Ascending aorta (tissue), 2 donors: ENCODE measurements at regions not wholly inside any gene's neighbourhood (a gene's known extent, or its start where the extent isn't known, plus 50 kb on each side); places are given as distances from the start of the nearest gene placed in this dataset.

ENCODE experiments used
- DNase-seq, 2 donors: peaks; one replicate each; pipeline ENCODE4 v3.0.0-alpha.2; 2019; ENCODE audit warnings: low spot score in 2 of 2
- H3K27ac ChIP-seq, 2 donors: fragments of 200-600 bp; sonication (generic); one replicate each; pipeline ENCODE4 v1.5.1; 2016 to 2017; ENCODE audit warnings: mild to moderate bottlenecking in 1 of 2
- H3K27me3 ChIP-seq: fragments of 200-600 bp; sonication (generic); one replicate; pipeline ENCODE4 v1.5.1; 2017
- H3K36me3 ChIP-seq, 2 donors: fragments of 200-600 bp; sonication (generic); one replicate each; pipeline ENCODE4 v1.5.1; 2016
- H3K4me1 ChIP-seq, 2 donors: fragments of 200-600 bp; sonication (generic); one replicate each; pipeline ENCODE4 v1.5.1; 2016 to 2017; ENCODE audit warnings: mild to moderate bottlenecking in 1 of 2
- H3K4me3 ChIP-seq, 2 donors: fragments of 200-600 bp; sonication (generic); one replicate each; pipeline ENCODE4 v1.5.1; 2016 to 2017; ENCODE audit warnings: mild to moderate bottlenecking in 1 of 2
- H3K9me3 ChIP-seq, 2 donors: fragments of 200-600 bp; sonication (generic); one replicate each; pipeline ENCODE4 v1.5.1; 2016
- CTCF ChIP-seq, 3 experiments: fragments of 200-600 bp in 2 of 3; fragments of 450-650 bp in 1 of 3; sonication (generic) in 2 of 3; IDR thresholded peaks; one replicate each; pipeline ENCODE4 v1.5.1; 2016 to 2019; ENCODE audit warnings: antibody characterized with exemption in 3 of 3, mild to moderate bottlenecking in 1 of 3, moderate library complexity in 1 of 3
- intact Hi-C: fragments of 100-400 bp; cut with DNase I; formaldehyde crosslinking; loops from one replicate; pipeline ENCODE4 v1.15.1; 2023

GRCh38 chr18:6558446-6559156 lies 143.9 kb upstream of the L3MBTL4 start:
- Histone ChIP-seq H3K4me1 (no peaks in the 10 kb centered on the region), H3K36me3 (no peaks in the 10 kb centered on the region), H3K9me3 (no peaks in the 10 kb centered on the region), H3K27me3 (no peaks in the 10 kb centered on the region), H3K27ac (no peak overlapping the region), H3K4me3 (no peak overlapping the region)
- intact Hi-C loops = no loop called here
- DNase-seq = no peak
- TF ChIP-seq CTCF (IDR thresholded peaks at IDR 0.05) = no peak

GRCh38 chr18:6559296-6559695 lies 144.6 kb upstream of the L3MBTL4 start:
- intact Hi-C loops = no loop called here
- H3K36me3 ChIP-seq = no peaks in the 10 kb centered on the region
- no peak for TF ChIP-seq CTCF (IDR thresholded peaks at IDR 0.05)
- H3K4me3 ChIP-seq = no peak overlapping the region
- H3K27ac ChIP-seq = no peak overlapping the region
- no peak for DNase-seq
- H3K27me3 ChIP-seq = no peaks in the 10 kb centered on the region
- no peaks in the 10 kb centered on the region for H3K4me1 ChIP-seq
- H3K9me3 ChIP-seq = no peaks in the 10 kb centered on the region

GRCh38 chr18:6561016-6561415 lies 146.3 kb upstream of the L3MBTL4 start:
- H3K4me1 ChIP-seq = no peaks in the 10 kb centered on the region
- no peak overlapping the region for H3K27ac ChIP-seq
- H3K27me3 ChIP-seq = no peaks in the 10 kb centered on the region
- no peaks in the 10 kb centered on the region for H3K9me3 ChIP-seq
- H3K36me3 ChIP-seq = no peaks in the 10 kb centered on the region
- TF ChIP-seq CTCF (IDR thresholded peaks at IDR 0.05) = no peak
- intact Hi-C loops = no loop called here
- no peak for DNase-seq
- no peak overlapping the region for H3K4me3 ChIP-seq

GRCh38 chr18:6561420-6561861 lies 146.7 kb upstream of the L3MBTL4 start:
- H3K4me1 ChIP-seq = no peaks in the 10 kb centered on the region
- H3K27ac ChIP-seq = no peak overlapping the region
- no peaks in the 10 kb centered on the region for H3K27me3 ChIP-seq
- H3K9me3 ChIP-seq = no peaks in the 10 kb centered on the region
- TF ChIP-seq CTCF (IDR thresholded peaks at IDR 0.05) = no peak
- H3K36me3 ChIP-seq = no peaks in the 10 kb centered on the region
- H3K4me3 ChIP-seq = no peak overlapping the region
- no peak for DNase-seq
- intact Hi-C loops = no loop called here

GRCh38 chr18:6561862-6562291 lies 147.2 kb upstream of the L3MBTL4 start:
- no peaks in the 10 kb centered on the region for H3K4me1 ChIP-seq
- TF ChIP-seq CTCF (IDR thresholded peaks at IDR 0.05) = no peak

More at GRCh38 chr18:6561862-6562291, 147.2 kb upstream of the L3MBTL4 start:
- no peak for DNase-seq
- no peaks in the 10 kb centered on the region for H3K9me3 ChIP-seq
- H3K27me3 ChIP-seq = no peaks in the 10 kb centered on the region
- H3K36me3 ChIP-seq = no peaks in the 10 kb centered on the region
- intact Hi-C loops = no loop called here
- no peak overlapping the region for H3K27ac ChIP-seq
- H3K4me3 ChIP-seq = no peak overlapping the region
